Sigmoid colon (tissue), 4 donors: ENCODE measurements at regions not wholly inside any gene's neighbourhood (a gene's known extent, or its start where the extent isn't known, plus 50 kb on each side); places are given as distances from the start of the nearest gene placed in this dataset.

ENCODE experiments used
- CTCF ChIP-seq, 4 experiments: fragments of 450-650 bp in 3 of 4; fragments of 200-600 bp in 1 of 4; IDR thresholded peaks; one replicate each; pipeline ENCODE4 v1.5.1; 2016 to 2019; ENCODE audit warnings: antibody characterized with exemption in 4 of 4, mild to moderate bottlenecking in 3 of 4, moderate library complexity in 2 of 4
- EP300 ChIP-seq, 4 donors: sonication (generic); formaldehyde crosslinking; IDR thresholded peaks; one replicate each; pipeline ENCODE4 v1.6.1; 2017; ENCODE audit warnings: antibody characterized with exemption in 4 of 4
- POLR2A ChIP-seq, 2 donors: fragments of 450-650 bp; IDR thresholded peaks; one replicate each; pipeline ENCODE4 v1.6.1; 2016; ENCODE audit warnings: antibody characterized with exemption in 2 of 2, mild to moderate bottlenecking in 2 of 2, moderate library complexity in 2 of 2
- POLR2AphosphoS5 ChIP-seq, 4 donors: sonication (generic); formaldehyde crosslinking; IDR thresholded peaks; one replicate each; pipeline ENCODE4 v1.6.1; 2017; ENCODE audit warnings: antibody characterized with exemption in 4 of 4

GRCh38 chr3:107976202-107976800 lies 114.5 kb downstream of the CD47 start:
- no peak for TF ChIP-seq POLR2A (IDR thresholded peaks at IDR 0.05)
- TF ChIP-seq POLR2AphosphoS5 (IDR thresholded peaks at IDR 0.05), result no peak
- no peak for TF ChIP-seq CTCF (IDR thresholded peaks at IDR 0.05)
- no peak for TF ChIP-seq EP300 (IDR thresholded peaks at IDR 0.05)
